Keratinocyte (primary cell): ENCODE measurements at regions not wholly inside any gene's neighbourhood (a gene's known extent, or its start where the extent isn't known, plus 50 kb on each side); places are given as distances from the start of the nearest gene placed in this dataset.

ENCODE experiments used
- EZH2 ChIP-seq: IDR thresholded peaks from one replicate; pipeline ENCODE4 v1.6.1; 2012; ENCODE audit warnings: inconsistent platforms, mild to moderate bottlenecking, low read length, moderate library complexity
- TF ChIP-seq, protein P1 (sequence below), 3 experiments: IDR thresholded peaks in 1 of 3; conservative IDR thresholded peaks in 1 of 3; optimal IDR thresholded peaks in 1 of 3; 2 replicates in 2 of 3; 3 replicates in 1 of 3; pipeline versions ENCODE3 to v1.5.1; 2011; ENCODE audit warnings: low read length in 3 of 3, mild to moderate bottlenecking in 3 of 3, moderate library complexity in 2 of 3, control low read depth in 1 of 3, inconsistent platforms in 1 of 3; ENCODE audit not compliant: insufficient read depth in 2 of 3; ENCODE audit errors: extremely low read depth in 1 of 3

DNA sequence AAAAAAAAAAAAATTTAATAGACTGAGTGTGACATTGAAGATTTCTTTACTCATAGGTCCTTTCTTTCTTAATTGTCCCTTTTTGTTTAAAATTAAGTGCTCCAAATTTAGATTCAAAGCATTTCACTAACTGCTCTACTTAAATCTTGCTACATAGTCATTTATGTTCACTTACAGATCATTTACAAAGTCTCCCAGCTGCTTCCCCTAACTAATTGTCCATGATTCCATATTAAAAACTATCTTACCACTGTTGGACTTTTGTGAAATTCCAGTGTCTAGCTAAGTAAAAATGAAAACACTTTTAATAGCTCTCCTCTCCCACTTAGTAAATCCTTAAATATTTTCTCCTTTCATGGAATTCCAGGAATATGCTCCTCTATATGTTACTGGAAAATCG is 850.5 kb downstream of the NR2F1-AS1 start:
- TF ChIP-seq, protein P1, sequence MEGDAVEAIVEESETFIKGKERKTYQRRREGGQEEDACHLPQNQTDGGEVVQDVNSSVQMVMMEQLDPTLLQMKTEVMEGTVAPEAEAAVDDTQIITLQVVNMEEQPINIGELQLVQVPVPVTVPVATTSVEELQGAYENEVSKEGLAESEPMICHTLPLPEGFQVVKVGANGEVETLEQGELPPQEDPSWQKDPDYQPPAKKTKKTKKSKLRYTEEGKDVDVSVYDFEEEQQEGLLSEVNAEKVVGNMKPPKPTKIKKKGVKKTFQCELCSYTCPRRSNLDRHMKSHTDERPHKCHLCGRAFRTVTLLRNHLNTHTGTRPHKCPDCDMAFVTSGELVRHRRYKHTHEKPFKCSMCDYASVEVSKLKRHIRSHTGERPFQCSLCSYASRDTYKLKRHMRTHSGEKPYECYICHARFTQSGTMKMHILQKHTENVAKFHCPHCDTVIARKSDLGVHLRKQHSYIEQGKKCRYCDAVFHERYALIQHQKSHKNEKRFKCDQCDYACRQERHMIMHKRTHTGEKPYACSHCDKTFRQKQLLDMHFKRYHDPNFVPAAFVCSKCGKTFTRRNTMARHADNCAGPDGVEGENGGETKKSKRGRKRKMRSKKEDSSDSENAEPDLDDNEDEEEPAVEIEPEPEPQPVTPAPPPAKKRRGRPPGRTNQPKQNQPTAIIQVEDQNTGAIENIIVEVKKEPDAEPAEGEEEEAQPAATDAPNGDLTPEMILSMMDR (optimal IDR thresholded peaks at IDR 0.05 in 1 of 3, IDR thresholded peaks at IDR 0.05 in 1 of 3, conservative IDR thresholded peaks at IDR 0.05 in 1 of 3; ENCODE audit: extremely low read depth in 1 of 3, insufficient read depth in 2 of 3, low read length in 3 of 3): no peak
- no peak for TF ChIP-seq EZH2
